B cell (primary cell): ENCODE measurements at regions not wholly inside any gene's neighbourhood (a gene's known extent, or its start where the extent isn't known, plus 50 kb on each side); places are given as distances from the start of the nearest gene placed in this dataset.

ENCODE experiments used
- ATAC-seq: fragments of 200-7000 bp; cut with Tn5 transposase; one replicate; pipeline ENCODE4 v1.10.0; 2021; ENCODE audit warnings: low read depth, mild to moderate bottlenecking, moderate number of reproducible peaks, moderate library complexity
- CTCF ChIA-PET: fragments of 350-600 bp; sonication (Branson Sonifier 250); formaldehyde crosslinking; loops from one replicate; lab custom pipeline; 2021; ENCODE audit warnings: antibody characterized with exemption, inconsistent platforms; lab: Charles Lee
- POLR2A ChIA-PET: fragments of 350-600 bp; sonication (Branson Sonifier 250); formaldehyde crosslinking; loops from one replicate; lab custom pipeline; 2021; ENCODE audit warnings: antibody characterized with exemption; lab: Charles Lee
- DNase-seq: peaks from one replicate; pipeline ENCODE4 v3.0.0; 2013
- H2AFZ ChIP-seq: 2 replicates; pipeline ENCODE4 v1.6.1; 2012; ENCODE audit warnings: mild to moderate bottlenecking, low read depth, low read length; ENCODE audit not compliant: insufficient read depth, poor library complexity, severe bottlenecking
- H3K27ac ChIP-seq, 2 donors: 1 replicate in 1 of 2; 2 replicates in 1 of 2; pipeline ENCODE4 v1.5.1; 2012 to 2013; ENCODE audit warnings: low read length in 2 of 2, mild to moderate bottlenecking in 2 of 2, moderate library complexity in 1 of 2
- H3K27me3 ChIP-seq, 4 experiments: fragments of 200-600 bp in 1 of 4; sonication (generic) in 1 of 4; replicated peaks in 1 of 4; 1 replicate in 2 of 4; 2 replicates in 2 of 4; pipeline versions ENCODE4 v1.6.1 to v1.7.0; 2013 to 2016; ENCODE audit warnings: low read length in 3 of 4, mild to moderate bottlenecking in 2 of 4, mixed read lengths in 1 of 4, moderate library complexity in 1 of 4; ENCODE audit not compliant: insufficient read depth in 4 of 4, control insufficient read depth in 3 of 4; ENCODE audit errors: control extremely low read depth in 1 of 4
- H3K36me3 ChIP-seq, 2 experiments: replicated peaks in 1 of 2; 1 replicate in 1 of 2; 2 replicates in 1 of 2; pipeline versions ENCODE4 v1.6.1 to v1.7.1; 2013; ENCODE audit warnings: low read length in 1 of 2; ENCODE audit not compliant: insufficient read depth in 2 of 2, control insufficient read depth in 1 of 2; ENCODE audit errors: control extremely low read depth in 1 of 2, extremely low read depth in 1 of 2
- H3K4me1 ChIP-seq, 2 donors: fragments of 200-600 bp in 1 of 2; sonication (generic) in 1 of 2; 1 replicate in 1 of 2; 2 replicates in 1 of 2; pipeline versions ENCODE4 v1.5.1 to v1.6.1; 2013 to 2017; ENCODE audit warnings: low read length in 2 of 2; ENCODE audit not compliant: control insufficient read depth in 2 of 2, insufficient read depth in 2 of 2
- H3K4me2 ChIP-seq: replicated peaks from 2 replicates; pipeline ENCODE3; 2012; ENCODE audit warnings: mild to moderate bottlenecking, low read depth, low read length; ENCODE audit not compliant: poor library complexity, severe bottlenecking
- H3K4me3 ChIP-seq, 5 experiments: fragments of 200-600 bp in 1 of 5; sonication (generic) in 1 of 5; 1 replicate in 3 of 5; 2 replicates in 2 of 5; pipeline versions ENCODE4 v1.5.1 to v1.7.0; 2011 to 2016; ENCODE audit warnings: low read length in 4 of 5, mild to moderate bottlenecking in 4 of 5, low read depth in 2 of 5, control low read depth in 1 of 5, moderate library complexity in 1 of 5; ENCODE audit not compliant: insufficient read depth in 1 of 5; ENCODE audit errors: control extremely low read depth in 1 of 5, extremely low read depth in 1 of 5
- H3K79me2 ChIP-seq: fragments of 200-600 bp; sonication (generic); one replicate; pipeline ENCODE4 v1.6.0; 2016; ENCODE audit warnings: low read length; ENCODE audit not compliant: control insufficient read depth, insufficient read depth
- H3K9ac ChIP-seq: fragments of 200-600 bp; sonication (generic); 2 replicates; pipeline ENCODE4 v1.6.1; 2017; ENCODE audit warnings: mild to moderate bottlenecking, low read length, moderate library complexity
- H3K9me3 ChIP-seq, 3 donors: one replicate each; pipeline versions ENCODE4 v1.6.1 to v1.7.1; 2013; ENCODE audit warnings: low read length in 2 of 3; ENCODE audit not compliant: control insufficient read depth in 2 of 3, insufficient read depth in 1 of 3; ENCODE audit errors: control extremely low read depth in 1 of 3
- H4K20me1 ChIP-seq: 2 replicates; pipeline ENCODE4 v1.6.0; 2012; ENCODE audit warnings: mild to moderate bottlenecking, low read length; ENCODE audit not compliant: insufficient read depth, control insufficient read depth, poor library complexity, severe bottlenecking
- H3K27ac Mint-ChIP-seq: one replicate; pipeline ENCODE4 v1.8.0; 2021; ENCODE audit warnings: mixed read lengths
- H3K27me3 Mint-ChIP-seq: one replicate; pipeline ENCODE4 v1.8.0; 2021; ENCODE audit warnings: mixed read lengths
- H3K4me1 Mint-ChIP-seq: one replicate; pipeline ENCODE4 v1.8.0; 2021; ENCODE audit warnings: mixed read lengths
- H3K4me3 Mint-ChIP-seq: one replicate; pipeline ENCODE4 v1.8.0; 2021; ENCODE audit warnings: mixed read lengths
- H3K9me3 Mint-ChIP-seq: one replicate; pipeline ENCODE4 v1.8.0; 2022; ENCODE audit warnings: mixed read lengths; ENCODE audit not compliant: insufficient read depth
- CTCF ChIP-seq: fragments of 200-600 bp; IDR thresholded peaks from one replicate; pipeline ENCODE4 v1.8.0; 2022; ENCODE audit warnings: antibody characterized with exemption, mild to moderate bottlenecking
- EZH2 ChIP-seq: IDR thresholded peaks from 2 replicates; pipeline ENCODE4 v1.6.1; 2012; ENCODE audit warnings: borderline replicate concordance, low read depth, mild to moderate bottlenecking, moderate library complexity, low read length; ENCODE audit not compliant: insufficient read depth, poor library complexity, severe bottlenecking
- WGBS: methylation state at CpG from one replicate; pipeline ENCODE4 v1.1.5; 2013; ENCODE audit warnings: missing lambda C conversion rate; ENCODE audit not compliant: insufficient coverage; 5-methylcytosine and 5-hydroxymethylcytosine counted together
- intact Hi-C: fragments of 100-400 bp; cut with micrococcal nuclease; formaldehyde crosslinking; loops from one replicate; pipeline ENCODE4 v1.10.0; 2022

GRCh38 chr15:61764141-61764540, 296.1 kb downstream of the VPS13C start:
- WGBS, result 67% methylated on average over 1 of the region's 3 CpGs
- Histone ChIP-seq H3K4me2 (no peak overlapping the region), H3K4me1 (no peaks in the 10 kb centered on the region), H3K79me2 (no peaks in the 10 kb centered on the region), H3K9ac (no peak overlapping the region), H2AFZ (no peak overlapping the region), H4K20me1 (no peaks in the 10 kb centered on the region), H3K27me3 (peaks cover 0 to 5% (median 2%) of the 10 kb centered on the region in 4 experiments), H3K27ac (no peak overlapping the region), H3K36me3 (no peaks in the 10 kb centered on the region), H3K9me3 (no peaks in the 10 kb centered on the region), H3K4me3 (no peak overlapping the region)
- intact Hi-C loops, result no loop called here
- TF ChIP-seq CTCF, result no peak
- no peak for TF ChIP-seq EZH2
- no peak overlapping the region for H3K4me3 Mint-ChIP-seq
- no peak for DNase-seq
- CTCF ChIA-PET, result no interaction called here
- peaks cover 1% of the 10 kb centered on the region for H3K4me1 Mint-ChIP-seq
- no peaks in the 10 kb centered on the region for H3K9me3 Mint-ChIP-seq
- peaks cover 41% of the 10 kb centered on the region for H3K27me3 Mint-ChIP-seq
- POLR2A ChIA-PET, result no interaction called here
- H3K27ac Mint-ChIP-seq, result no peak overlapping the region
- ATAC-seq, result no peak

- 18% methylated on average over 2 of the region's 3 CpGs for WGBS
- peaks cover 32% of the 10 kb centered on the region for H3K27me3 Mint-ChIP-seq
- CTCF ChIA-PET, result no interaction called here
Measured at GRCh38 chr15:61762676-61763075, 297.6 kb downstream of the VPS13C start.

More at GRCh38 chr15:61762676-61763075, 297.6 kb downstream of the VPS13C start:
- Histone ChIP-seq H3K4me2 (no peak overlapping the region), H3K36me3 (no peaks in the 10 kb centered on the region), H3K27ac (no peak overlapping the region), H3K4me3 (no peak overlapping the region), H2AFZ (no peak overlapping the region), H3K79me2 (no peaks in the 10 kb centered on the region), H3K4me1 (no peaks in the 10 kb centered on the region), H4K20me1 (no peaks in the 10 kb centered on the region), H3K9me3 (no peaks in the 10 kb centered on the region), H3K27me3 (peaks cover 0 to 5% (median 2%) of the 10 kb centered on the region in 4 experiments), H3K9ac (no peak overlapping the region)
- TF ChIP-seq EZH2 (no peak), CTCF (no peak)
- Mint-ChIP-seq H3K9me3 (no peaks in the 10 kb centered on the region), H3K4me3 (no peak overlapping the region), H3K4me1 (peaks cover 1% of the 10 kb centered on the region), H3K27ac (no peak overlapping the region)
- no peak for DNase-seq
- intact Hi-C loops, result no loop called here
- no peak for ATAC-seq
- POLR2A ChIA-PET, result no interaction called here
